ENCODE measurements at regions not wholly inside any gene's neighbourhood (a gene's known extent, or its start where the extent isn't known, plus 50 kb on each side); places are given as distances from the start of the nearest gene placed in this dataset.

- dilution Hi-C loops (cut with MboI; ENCODE audit: extremely low pct_ligation_motif_present, low sequenced_read_pairs), result no loop called here
- no peak for DNase-seq (ENCODE audit: low read depth, low spot score)
- H3K27ac ChIP-seq (ENCODE audit: insufficient read depth, low read depth, low read length), result no peak overlapping the region
- TF ChIP-seq POLR2A (IDR thresholded peaks at IDR 0.05; ENCODE audit: low read depth, low read length) (no peak), GATA2 (IDR thresholded peaks at IDR 0.05; ENCODE audit: insufficient read depth, insufficient read length, low read depth, low read length) (no peak), EZH2 (IDR thresholded peaks at IDR 0.05; ENCODE audit: borderline replicate concordance, low read depth, low read length, severe bottlenecking) (no peak), MYC (IDR thresholded peaks at IDR 0.05; ENCODE audit: low read depth, low read length) (no peak), MAX (IDR thresholded peaks at IDR 0.05; ENCODE audit: insufficient read depth, insufficient read length) (no peak), CTCF (IDR thresholded peaks at IDR 0.05; ENCODE audit: extremely low read depth in 1 of 2, insufficient read depth in 1 of 2, low read depth in 1 of 2, low read length in 2 of 2) (no peak), FOS (IDR thresholded peaks at IDR 0.05; ENCODE audit: borderline replicate concordance, insufficient read depth, low read length) (no peak), POLR2AphosphoS5 (IDR thresholded peaks at IDR 0.05; ENCODE audit: insufficient read depth, low read depth, low read length) (no peak), JUN (IDR thresholded peaks at IDR 0.05; ENCODE audit: borderline replicate concordance, insufficient read depth, insufficient read length, low read depth) (no peak)
- no peaks in the 10 kb centered on the region for H3K9me1 ChIP-seq (replicated peaks; ENCODE audit: control insufficient read depth, extremely low read depth, insufficient read depth, low read length)
- H3K36me3 ChIP-seq (ENCODE audit: control insufficient read depth in 2 of 2, extremely low read depth in 1 of 2, insufficient read depth in 2 of 2, low read length in 2 of 2), result no peaks in the 10 kb centered on the region
- no TSS peak for BruUV-seq (replicated peaks)
- no peak overlapping the region for H3K4me3 ChIP-seq (replicated peaks in 1 of 3; ENCODE audit: insufficient read depth in 1 of 3, low read depth in 1 of 3, low read length in 3 of 3)
- no peaks in the 10 kb centered on the region for H3K9me3 ChIP-seq (replicated peaks; ENCODE audit: control insufficient read depth, insufficient read depth, low read length)
- H3K79me2 ChIP-seq (ENCODE audit: control insufficient read depth, insufficient read depth, low read length), result no peaks in the 10 kb centered on the region
- no peaks in the 10 kb centered on the region for H4K20me1 ChIP-seq (replicated peaks; ENCODE audit: control insufficient read depth, extremely low read depth, insufficient read depth, low read length)
- H2AFZ ChIP-seq (ENCODE audit: low read depth, low read length), result no peak overlapping the region
- intact Hi-C loops (cut with micrococcal nuclease), result no loop called here
- no peak for FAIRE-seq
- no peak overlapping the region for H3K9ac ChIP-seq (replicated peaks; ENCODE audit: extremely low read depth, insufficient read depth, low read length)
- H3K4me2 ChIP-seq (ENCODE audit: insufficient read depth, low read length), result no peak overlapping the region
- H3K4me1 ChIP-seq (ENCODE audit: control insufficient read depth, extremely low read depth, insufficient read depth, low read length), result no peaks in the 10 kb centered on the region
- POLR2A ChIA-PET, result no interaction called here
- H3K27me3 ChIP-seq (ENCODE audit: control insufficient read depth in 2 of 2, insufficient read depth in 2 of 2, low read length in 2 of 2), result no peaks in the 10 kb centered on the region
- CTCF ChIA-PET, result no interaction called here
These were observed 167.0 kb upstream of the PCDH7 start for GRCh38 chr4:30553151-30553550.

All from endothelial cell of umbilical vein (primary cell).